GM12874 (cell line): ENCODE measurements at regions not wholly inside any gene's neighbourhood (a gene's known extent, or its start where the extent isn't known, plus 50 kb on each side); places are given as distances from the start of the nearest gene placed in this dataset.

Experiments
- TF ChIP-seq, protein P1 (sequence below): IDR thresholded peaks from 2 replicates; pipeline ENCODE4 v1.5.1; 2011; ENCODE audit warnings: low read depth, mild to moderate bottlenecking, control low read depth, low read length, moderate library complexity; ENCODE audit not compliant: insufficient read depth

GRCh38 chr10:6938384-6938783, 358.3 kb upstream of the PRKCQ start:
- TF ChIP-seq, protein P1, sequence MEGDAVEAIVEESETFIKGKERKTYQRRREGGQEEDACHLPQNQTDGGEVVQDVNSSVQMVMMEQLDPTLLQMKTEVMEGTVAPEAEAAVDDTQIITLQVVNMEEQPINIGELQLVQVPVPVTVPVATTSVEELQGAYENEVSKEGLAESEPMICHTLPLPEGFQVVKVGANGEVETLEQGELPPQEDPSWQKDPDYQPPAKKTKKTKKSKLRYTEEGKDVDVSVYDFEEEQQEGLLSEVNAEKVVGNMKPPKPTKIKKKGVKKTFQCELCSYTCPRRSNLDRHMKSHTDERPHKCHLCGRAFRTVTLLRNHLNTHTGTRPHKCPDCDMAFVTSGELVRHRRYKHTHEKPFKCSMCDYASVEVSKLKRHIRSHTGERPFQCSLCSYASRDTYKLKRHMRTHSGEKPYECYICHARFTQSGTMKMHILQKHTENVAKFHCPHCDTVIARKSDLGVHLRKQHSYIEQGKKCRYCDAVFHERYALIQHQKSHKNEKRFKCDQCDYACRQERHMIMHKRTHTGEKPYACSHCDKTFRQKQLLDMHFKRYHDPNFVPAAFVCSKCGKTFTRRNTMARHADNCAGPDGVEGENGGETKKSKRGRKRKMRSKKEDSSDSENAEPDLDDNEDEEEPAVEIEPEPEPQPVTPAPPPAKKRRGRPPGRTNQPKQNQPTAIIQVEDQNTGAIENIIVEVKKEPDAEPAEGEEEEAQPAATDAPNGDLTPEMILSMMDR = no peak

- TF ChIP-seq, protein P1 = no peak
Measured at GRCh38 chr10:6936931-6937330, 356.9 kb upstream of the PRKCQ start.

DNA sequence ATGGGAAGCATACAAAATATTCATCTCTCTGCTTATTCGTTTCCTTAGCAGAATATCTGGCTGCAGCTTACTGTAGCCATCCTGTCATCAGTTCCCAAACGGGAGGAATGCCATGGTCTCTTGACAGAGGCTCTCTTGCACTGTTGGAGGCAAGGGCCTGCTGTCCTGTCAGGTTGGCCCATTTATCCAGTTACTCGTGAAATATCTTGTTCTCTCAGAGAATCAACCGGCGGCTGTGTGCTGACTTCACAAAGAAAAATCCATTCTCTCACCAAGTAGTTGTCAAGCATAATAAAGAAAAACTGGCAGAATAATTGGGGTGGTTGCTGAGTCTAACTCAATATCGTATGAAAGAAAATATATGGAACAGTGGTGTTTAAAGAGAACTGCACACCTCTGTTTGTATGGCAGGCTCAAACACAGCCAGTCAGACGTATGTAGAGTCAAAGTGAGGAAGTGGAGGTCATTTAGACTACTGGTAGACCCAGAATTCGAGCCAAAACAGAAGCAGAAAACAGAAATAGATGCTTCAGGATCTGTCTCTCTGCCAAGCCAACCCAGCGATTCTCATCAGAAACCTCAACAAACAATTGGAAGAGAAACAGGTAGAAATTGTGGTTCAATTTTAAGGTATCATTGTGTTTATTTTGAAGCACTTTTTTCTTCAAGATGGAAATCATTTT, 349.2 kb upstream of the PRKCQ start:
- TF ChIP-seq, protein P1 = no peak

- TF ChIP-seq, protein P1 = no peak
Measured at GRCh38 chr10:6928586-6928985, 348.5 kb upstream of the PRKCQ start.

DNA sequence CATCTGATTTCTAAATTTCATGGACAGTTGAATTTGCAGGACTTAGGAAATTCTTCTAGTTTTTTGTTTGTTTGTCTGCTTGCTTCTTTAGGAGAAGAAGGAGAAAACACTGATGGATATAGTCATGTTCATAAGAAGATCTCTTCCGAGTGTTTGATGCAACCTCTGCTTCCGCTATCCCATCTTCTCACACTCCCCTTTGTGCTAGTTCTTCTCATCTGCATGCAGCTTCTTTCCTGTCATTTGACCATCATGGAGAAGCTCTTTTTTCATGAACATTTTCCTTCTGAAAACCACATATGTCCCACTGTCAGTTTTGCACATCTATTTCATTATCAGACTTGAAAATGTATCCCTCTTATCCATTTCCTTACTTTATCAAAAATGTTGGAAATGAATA, 346.9 kb upstream of the PRKCQ start:
- TF ChIP-seq, protein P1 = no peak

GRCh38 chr10:6925146-6925545, 345.1 kb upstream of the PRKCQ start:
- TF ChIP-seq, protein P1 = no peak

- TF ChIP-seq, protein P1 = no peak
Measured at GRCh38 chr10:6924166-6924565, 344.1 kb upstream of the PRKCQ start.
